ENCODE measurements at regions not wholly inside any gene's neighbourhood (a gene's known extent, or its start where the extent isn't known, plus 50 kb on each side); places are given as distances from the start of the nearest gene placed in this dataset.

- CTCF ChIA-PET, result no interaction called here
- TF ChIP-seq, protein P1, sequence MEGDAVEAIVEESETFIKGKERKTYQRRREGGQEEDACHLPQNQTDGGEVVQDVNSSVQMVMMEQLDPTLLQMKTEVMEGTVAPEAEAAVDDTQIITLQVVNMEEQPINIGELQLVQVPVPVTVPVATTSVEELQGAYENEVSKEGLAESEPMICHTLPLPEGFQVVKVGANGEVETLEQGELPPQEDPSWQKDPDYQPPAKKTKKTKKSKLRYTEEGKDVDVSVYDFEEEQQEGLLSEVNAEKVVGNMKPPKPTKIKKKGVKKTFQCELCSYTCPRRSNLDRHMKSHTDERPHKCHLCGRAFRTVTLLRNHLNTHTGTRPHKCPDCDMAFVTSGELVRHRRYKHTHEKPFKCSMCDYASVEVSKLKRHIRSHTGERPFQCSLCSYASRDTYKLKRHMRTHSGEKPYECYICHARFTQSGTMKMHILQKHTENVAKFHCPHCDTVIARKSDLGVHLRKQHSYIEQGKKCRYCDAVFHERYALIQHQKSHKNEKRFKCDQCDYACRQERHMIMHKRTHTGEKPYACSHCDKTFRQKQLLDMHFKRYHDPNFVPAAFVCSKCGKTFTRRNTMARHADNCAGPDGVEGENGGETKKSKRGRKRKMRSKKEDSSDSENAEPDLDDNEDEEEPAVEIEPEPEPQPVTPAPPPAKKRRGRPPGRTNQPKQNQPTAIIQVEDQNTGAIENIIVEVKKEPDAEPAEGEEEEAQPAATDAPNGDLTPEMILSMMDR (IDR thresholded peaks at IDR 0.05), result no peak
- POLR2A ChIA-PET, result no interaction called here
- Mint-ChIP-seq H3K27me3 (no peaks in the 10 kb centered on the region), H3K9me3 (peaks cover 9% of the 10 kb centered on the region), H3K36me3 (ENCODE audit: low read depth) (no peaks in the 10 kb centered on the region), H3K4me3 (no peak overlapping the region), H3K27ac (no peak overlapping the region), H3K4me1 (ENCODE audit: low read depth) (no peaks in the 10 kb centered on the region)
- ATAC-seq (no peak), DNase-seq (no peak)
- intact Hi-C loops (cut with micrococcal nuclease), result no loop called here
Measured at GRCh38 chr14:28196878-28197277, 569.7 kb upstream of the FOXG1 start.

- no peaks in the 10 kb centered on the region for H3K4me1 Mint-ChIP-seq (ENCODE audit: low read depth)
- no peaks in the 10 kb centered on the region for H3K27me3 Mint-ChIP-seq
- intact Hi-C loops (cut with micrococcal nuclease), result no loop called here
- no peaks in the 10 kb centered on the region for H3K36me3 Mint-ChIP-seq (ENCODE audit: low read depth)
- no peak for DNase-seq
- peaks cover 8% of the 10 kb centered on the region for H3K9me3 Mint-ChIP-seq
- ChIA-PET CTCF (no interaction called here), POLR2A (no interaction called here)
- no peak for ATAC-seq
- H3K27ac Mint-ChIP-seq, result no peak overlapping the region
- H3K4me3 Mint-ChIP-seq, result no peak overlapping the region
- TF ChIP-seq, protein P1 (IDR thresholded peaks at IDR 0.05), result no peak
Measured at GRCh38 chr14:28220391-28220790, 546.2 kb upstream of the FOXG1 start.

DNA sequence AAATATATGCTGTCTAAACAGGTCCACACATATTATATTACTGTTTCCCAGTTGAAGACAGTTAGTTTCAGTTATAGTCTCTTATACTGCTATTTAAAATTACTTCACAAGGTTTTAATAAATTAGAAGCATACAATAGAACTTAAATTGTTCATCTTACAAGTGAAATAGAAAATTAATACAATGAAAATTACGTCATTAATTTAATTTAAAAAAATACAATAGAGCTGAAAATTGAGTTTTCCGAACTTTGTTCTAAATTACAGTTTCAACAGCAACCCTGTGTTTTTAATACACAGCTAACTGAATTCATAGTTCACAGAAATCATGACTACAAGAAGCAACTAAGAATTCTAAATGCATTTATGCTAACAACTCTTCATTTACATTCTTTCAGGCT lies 525.7 kb upstream of the FOXG1 start:
- H3K36me3 Mint-ChIP-seq (ENCODE audit: low read depth), result no peaks in the 10 kb centered on the region
- no peak overlapping the region for H3K4me3 Mint-ChIP-seq
- no peaks in the 10 kb centered on the region for H3K4me1 Mint-ChIP-seq (ENCODE audit: low read depth)

DNA sequence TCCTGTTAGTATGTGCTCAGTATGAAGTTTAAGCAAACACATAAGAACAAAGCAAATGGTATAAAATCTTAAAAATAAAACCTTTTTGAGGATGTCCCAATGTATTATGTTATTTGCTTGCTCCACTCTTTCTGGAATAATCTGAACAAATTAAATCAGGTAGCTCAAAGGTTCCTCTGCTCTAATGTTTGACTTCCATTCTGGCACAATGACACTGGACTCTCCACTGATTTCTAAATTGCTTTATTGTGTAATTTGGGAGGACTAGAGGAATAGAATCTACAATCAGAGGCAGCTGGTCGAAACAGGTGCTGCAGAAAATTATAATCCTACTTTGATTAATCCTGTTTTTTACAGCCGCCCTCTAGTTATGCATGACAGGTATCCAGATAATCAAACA lies 523.7 kb upstream of the FOXG1 start:
- TF ChIP-seq, protein P1 (IDR thresholded peaks at IDR 0.05), result no peak
- Mint-ChIP-seq H3K9me3 (peaks cover 19% of the 10 kb centered on the region), H3K4me1 (ENCODE audit: low read depth) (no peaks in the 10 kb centered on the region), H3K27me3 (no peaks in the 10 kb centered on the region), H3K27ac (no peak overlapping the region), H3K4me3 (no peak overlapping the region), H3K36me3 (ENCODE audit: low read depth) (no peaks in the 10 kb centered on the region)
- ChIA-PET CTCF (interaction anchor here (0.5 kb wide), 1 partner anchor 98 kb away, joined by 3 read pairs; no protein-coding TSS in a partner anchor), POLR2A (no interaction called here)
- no peak for DNase-seq
- intact Hi-C loops (cut with micrococcal nuclease), result no loop called here
- no peak for ATAC-seq

More for the DNA sequence above, 525.7 kb upstream of the FOXG1 start:
- ChIA-PET CTCF (no interaction called here), POLR2A (no interaction called here)
- intact Hi-C loops (cut with micrococcal nuclease), result no loop called here
- DNase-seq, result no peak
- no peak for ATAC-seq
- H3K27ac Mint-ChIP-seq, result no peak overlapping the region
- H3K9me3 Mint-ChIP-seq, result peaks cover 22% of the 10 kb centered on the region
- TF ChIP-seq, protein P1 (IDR thresholded peaks at IDR 0.05), result no peak
- H3K27me3 Mint-ChIP-seq, result no peaks in the 10 kb centered on the region

- no peak for ATAC-seq
- Mint-ChIP-seq H3K4me1 (ENCODE audit: low read depth) (no peaks in the 10 kb centered on the region), H3K4me3 (no peak overlapping the region), H3K9me3 (peaks cover 20% of the 10 kb centered on the region), H3K36me3 (ENCODE audit: low read depth) (no peaks in the 10 kb centered on the region), H3K27ac (no peak overlapping the region), H3K27me3 (no peaks in the 10 kb centered on the region)
- ChIA-PET CTCF (no interaction called here), POLR2A (no interaction called here)
- no peak for DNase-seq
- TF ChIP-seq, protein P1 (IDR thresholded peaks at IDR 0.05), result no peak
- intact Hi-C loops (cut with micrococcal nuclease), result no loop called here
Measured at GRCh38 chr14:28243600-28243999, 523.0 kb upstream of the FOXG1 start.

Data from activated CD8-positive, alpha-beta T cell treated with anti-CD3 and anti-CD28 coated beads for 36 hours (primary cell).